DOHH2 (cell line): ENCODE measurements at regions not wholly inside any gene's neighbourhood (a gene's known extent, or its start where the extent isn't known, plus 50 kb on each side); places are given as distances from the start of the nearest gene placed in this dataset.

Source experiments
- EZH2phosphoT487 ChIP-seq: fragments of 200-600 bp; sonication (generic); IDR thresholded peaks from 2 replicates; pipeline ENCODE4 v1.6.1; 2017; ENCODE audit warnings: borderline replicate concordance, mild to moderate bottlenecking, antibody characterized with exemption, low read length, moderate library complexity, mixed read lengths
- TF ChIP-seq, protein P1 (sequence below): fragments of 200-600 bp; sonication (generic); IDR thresholded peaks from one replicate; pipeline ENCODE4 v1.5.1; 2014; ENCODE audit warnings: antibody characterized with exemption, mild to moderate bottlenecking, low read depth, low read length; ENCODE audit not compliant: poor library complexity, severe bottlenecking

DNA sequence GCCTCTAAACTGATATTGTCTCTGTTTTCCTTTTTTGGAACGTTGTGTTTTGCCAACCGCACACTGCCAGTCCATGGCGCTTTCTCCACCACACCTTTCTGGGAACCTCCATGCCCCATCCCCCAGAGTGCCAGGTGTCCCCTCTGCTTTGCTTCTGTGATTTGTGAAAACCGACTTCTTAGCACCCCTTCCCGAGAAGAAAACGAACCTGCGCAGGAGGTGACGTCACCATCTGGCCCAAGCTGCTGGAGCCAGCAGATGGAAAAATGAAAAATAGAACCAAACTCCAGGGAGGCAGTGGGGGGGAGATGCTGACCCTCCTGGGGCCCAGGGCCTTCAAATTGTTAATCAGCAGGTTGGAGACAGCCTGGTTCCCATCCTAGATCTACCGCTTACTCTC lies 103.8 kb downstream of the HTR5A start:
- TF ChIP-seq, protein P1, sequence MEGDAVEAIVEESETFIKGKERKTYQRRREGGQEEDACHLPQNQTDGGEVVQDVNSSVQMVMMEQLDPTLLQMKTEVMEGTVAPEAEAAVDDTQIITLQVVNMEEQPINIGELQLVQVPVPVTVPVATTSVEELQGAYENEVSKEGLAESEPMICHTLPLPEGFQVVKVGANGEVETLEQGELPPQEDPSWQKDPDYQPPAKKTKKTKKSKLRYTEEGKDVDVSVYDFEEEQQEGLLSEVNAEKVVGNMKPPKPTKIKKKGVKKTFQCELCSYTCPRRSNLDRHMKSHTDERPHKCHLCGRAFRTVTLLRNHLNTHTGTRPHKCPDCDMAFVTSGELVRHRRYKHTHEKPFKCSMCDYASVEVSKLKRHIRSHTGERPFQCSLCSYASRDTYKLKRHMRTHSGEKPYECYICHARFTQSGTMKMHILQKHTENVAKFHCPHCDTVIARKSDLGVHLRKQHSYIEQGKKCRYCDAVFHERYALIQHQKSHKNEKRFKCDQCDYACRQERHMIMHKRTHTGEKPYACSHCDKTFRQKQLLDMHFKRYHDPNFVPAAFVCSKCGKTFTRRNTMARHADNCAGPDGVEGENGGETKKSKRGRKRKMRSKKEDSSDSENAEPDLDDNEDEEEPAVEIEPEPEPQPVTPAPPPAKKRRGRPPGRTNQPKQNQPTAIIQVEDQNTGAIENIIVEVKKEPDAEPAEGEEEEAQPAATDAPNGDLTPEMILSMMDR: no peak
- TF ChIP-seq EZH2phosphoT487: no peak
